Gastrocnemius medialis (tissue), 4 donors: ENCODE measurements at regions not wholly inside any gene's neighbourhood (a gene's known extent, or its start where the extent isn't known, plus 50 kb on each side); places are given as distances from the start of the nearest gene placed in this dataset.

ENCODE experiments used
- ATAC-seq, 2 donors: fragments of 150-250 bp; one replicate each; pipeline ENCODE4 v1.9.1; 2016
- DNase-seq, 2 donors: peaks; one replicate each; pipeline ENCODE4 v3.0.0-alpha.2; 2019
- H3K27ac ChIP-seq, 4 donors: fragments of 200-600 bp; sonication (generic); 1 replicate in 1 of 4; 2 replicates in 3 of 4; pipeline ENCODE4 v1.5.1; 2016 to 2018; ENCODE audit warnings: mild to moderate bottlenecking in 2 of 4, moderate library complexity in 1 of 4
- H3K27me3 ChIP-seq, 3 donors: fragments of 200-600 bp; sonication (generic) in 2 of 3; 1 replicate in 1 of 3; 2 replicates in 2 of 3; pipeline versions ENCODE4 v1.5.1 to v1.6.0; 2016 to 2019; ENCODE audit warnings: mild to moderate bottlenecking in 1 of 3, moderate library complexity in 1 of 3
- H3K36me3 ChIP-seq, 2 donors: fragments of 200-600 bp; sonication (generic) in 1 of 2; one replicate each; pipeline ENCODE4 v1.5.1; 2017 to 2018
- H3K4me1 ChIP-seq, 2 donors: fragments of 200-600 bp; sonication (generic) in 1 of 2; one replicate each; pipeline ENCODE4 v1.5.1; 2016 to 2017; ENCODE audit warnings: mild to moderate bottlenecking in 2 of 2
- H3K4me3 ChIP-seq, 4 donors: fragments of 200-600 bp; sonication (generic) in 3 of 4; 1 replicate in 1 of 4; 2 replicates in 3 of 4; pipeline ENCODE4 v1.5.1; 2016 to 2019; ENCODE audit warnings: mild to moderate bottlenecking in 2 of 4
- H3K9me3 ChIP-seq, 3 donors: fragments of 200-600 bp; sonication (generic) in 2 of 3; 1 replicate in 1 of 3; 2 replicates in 2 of 3; pipeline ENCODE4 v1.5.1; 2016 to 2019
- CTCF ChIP-seq, 5 experiments: fragments of 450-650 bp in 3 of 5; fragments of 200-600 bp in 2 of 5; sonication (generic) in 2 of 5; IDR thresholded peaks in 4 of 5; conservative IDR thresholded peaks in 1 of 5; 1 replicate in 4 of 5; 2 replicates in 1 of 5; pipeline ENCODE4 v1.5.1; 2016 to 2019; ENCODE audit warnings: antibody characterized with exemption in 5 of 5, mild to moderate bottlenecking in 3 of 5, moderate library complexity in 3 of 5
- POLR2A ChIP-seq, 2 donors: fragments of 450-650 bp; IDR thresholded peaks; one replicate each; pipeline ENCODE4 v1.6.1; 2017; ENCODE audit warnings: antibody characterized with exemption in 2 of 2, mild to moderate bottlenecking in 2 of 2, moderate library complexity in 2 of 2
- in situ Hi-C, 4 donors: fragments of 200-750 bp; cut with MboI; loops; one replicate each; pipeline versions ENCODE4 v1.15.0 to v1.8.0; 2017; ENCODE audit warnings: low sequenced_read_pairs in 4 of 4
- intact Hi-C: fragments of 100-400 bp; cut with DNase I; formaldehyde crosslinking; loops from one replicate; pipeline ENCODE4 v1.15.1; 2023; ENCODE audit warnings: low total_unique reads

GRCh38 chr17:79162012-79162963 lies 87.7 kb downstream of the ENGASE start:
- TF ChIP-seq POLR2A (IDR thresholded peaks at IDR 0.05), result no peak
- no peak for TF ChIP-seq CTCF (IDR thresholded peaks at IDR 0.05 in 4 of 5, conservative IDR thresholded peaks at IDR 0.05 in 1 of 5)
- Histone ChIP-seq H3K27ac (no peak overlapping the region), H3K36me3 (no peaks in the 10 kb centered on the region), H3K9me3 (no peaks in the 10 kb centered on the region), H3K4me1 (no peaks in the 10 kb centered on the region), H3K4me3 (no peak overlapping the region), H3K27me3 (peaks cover 37 to 66% (median 60%) of the 10 kb centered on the region in 3 donors)
- intact Hi-C loops, result no loop called here
- in situ Hi-C loops, result no loop called here
- DNase-seq (no peak), ATAC-seq (no peak)

DNA sequence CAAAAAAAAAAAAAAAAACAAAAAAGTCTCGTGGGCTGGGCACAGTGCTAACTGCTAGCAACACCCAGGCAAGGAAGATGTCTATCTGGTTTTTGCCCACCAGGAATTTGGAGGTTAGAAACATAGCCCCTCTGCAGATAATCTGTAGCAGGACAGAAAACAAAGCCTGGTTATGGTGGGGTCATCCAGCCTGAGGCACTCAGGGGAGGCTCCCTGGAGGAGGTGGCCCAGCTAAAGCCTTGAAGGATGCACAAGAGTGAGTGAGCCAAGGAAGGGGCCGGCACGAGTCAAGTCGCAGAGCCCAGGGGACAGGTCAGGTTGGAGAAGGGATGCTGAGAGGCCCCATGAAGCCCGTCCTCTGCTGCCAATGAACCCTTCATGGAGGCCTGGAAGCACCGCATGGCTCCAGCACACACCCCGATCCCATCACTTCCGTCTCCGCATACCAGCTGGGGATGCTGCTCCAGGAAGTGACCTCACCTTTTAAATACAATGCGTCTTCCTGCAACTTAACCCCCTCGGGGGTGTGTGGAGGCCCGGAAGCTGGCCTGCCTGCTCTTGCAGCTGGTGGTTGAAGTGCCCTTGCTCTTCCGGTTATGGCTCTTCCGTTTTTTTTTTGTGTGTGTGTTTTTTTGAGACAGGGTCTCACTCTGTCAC lies 86.5 kb downstream of the ENGASE start:
- DNase-seq (no peak), ATAC-seq (no peak)
- no peak overlapping the region for H3K27ac ChIP-seq
- no peaks in the 10 kb centered on the region for H3K36me3 ChIP-seq
- no peaks in the 10 kb centered on the region for H3K4me1 ChIP-seq
- in situ Hi-C loops, result no loop called here
- no peak overlapping the region for H3K4me3 ChIP-seq
- intact Hi-C loops, result no loop called here
- H3K9me3 ChIP-seq, result no peaks in the 10 kb centered on the region
- peaks cover 43 to 57% (median 51%) of the 10 kb centered on the region in 3 donors for H3K27me3 ChIP-seq
- TF ChIP-seq CTCF (IDR thresholded peaks at IDR 0.05 in 4 of 5, conservative IDR thresholded peaks at IDR 0.05 in 1 of 5), result no peak
- TF ChIP-seq POLR2A (IDR thresholded peaks at IDR 0.05), result no peak

GRCh38 chr17:79159926-79160325 lies 85.3 kb downstream of the ENGASE start:
- no peaks in the 10 kb centered on the region for H3K4me1 ChIP-seq
- H3K27ac ChIP-seq, result no peak overlapping the region
- intact Hi-C loops, result no loop called here
- H3K27me3 ChIP-seq, result peaks cover 41 to 51% (median 46%) of the 10 kb centered on the region in 3 donors
- no peak for ATAC-seq
- no peak for DNase-seq
- no peak for TF ChIP-seq CTCF (IDR thresholded peaks at IDR 0.05 in 4 of 5, conservative IDR thresholded peaks at IDR 0.05 in 1 of 5)
- TF ChIP-seq POLR2A (IDR thresholded peaks at IDR 0.05), result no peak
- H3K36me3 ChIP-seq, result no peaks in the 10 kb centered on the region
- H3K4me3 ChIP-seq, result no peak overlapping the region
- H3K9me3 ChIP-seq, result no peaks in the 10 kb centered on the region
- in situ Hi-C loops, result no loop called here

- in situ Hi-C loops (no loop called here), intact Hi-C loops (no loop called here)
- no peak for ATAC-seq
- no peak overlapping the region for H3K27ac ChIP-seq
- DNase-seq, result no peak
- peaks cover 41 to 51% (median 43%) of the 10 kb centered on the region in 3 donors for H3K27me3 ChIP-seq
- H3K9me3 ChIP-seq, result no peaks in the 10 kb centered on the region
- H3K36me3 ChIP-seq, result no peaks in the 10 kb centered on the region
- no peaks in the 10 kb centered on the region for H3K4me1 ChIP-seq
- H3K4me3 ChIP-seq, result no peak overlapping the region
- TF ChIP-seq CTCF (IDR thresholded peaks at IDR 0.05 in 4 of 5, conservative IDR thresholded peaks at IDR 0.05 in 1 of 5) (no peak), POLR2A (IDR thresholded peaks at IDR 0.05) (no peak)
Observed at GRCh38 chr17:79159471-79159870, 84.8 kb downstream of the ENGASE start.
